ENCODE measurements at regions not wholly inside any gene's neighbourhood (a gene's known extent, or its start where the extent isn't known, plus 50 kb on each side); places are given as distances from the start of the nearest gene placed in this dataset.

- ATAC-seq (ENCODE audit: low read depth), result peak; percentile 41
- no peaks in the 10 kb centered on the region for H3K9me3 Mint-ChIP-seq (ENCODE audit: insufficient read depth)
- H3K36me3 ChIP-seq (replicated peaks in 1 of 2; ENCODE audit: control extremely low read depth in 1 of 2, control insufficient read depth in 1 of 2, extremely low read depth in 1 of 2, insufficient read depth in 2 of 2, low read length in 1 of 2), result no peaks in the 10 kb centered on the region
- peak overlapping the region; percentile 89 for H3K4me3 Mint-ChIP-seq
- intact Hi-C loops (cut with micrococcal nuclease), result no loop called here
- TF ChIP-seq EZH2 (IDR thresholded peaks at IDR 0.05; ENCODE audit: borderline replicate concordance, insufficient read depth, low read depth, low read length, poor library complexity, severe bottlenecking) (no peak), CTCF (IDR thresholded peaks at IDR 0.05) (no peak)
- no peaks in the 10 kb centered on the region for H3K79me2 ChIP-seq (ENCODE audit: control insufficient read depth, insufficient read depth, low read length)
- CTCF ChIA-PET, result interaction anchor here (0.6 to 1.2 kb wide), 3 partner anchors 10 to 306 kb away, joined by 3 to 4 read pairs (median 4); no protein-coding TSS in a partner anchor
- H3K27ac ChIP-seq (ENCODE audit: low read length in 2 of 2), result peak overlapping the region; percentile 74 to 81
- no peaks in the 10 kb centered on the region for H3K27me3 Mint-ChIP-seq
- peak; percentile 56 for DNase-seq
- peak overlapping the region; percentile 71 for H3K4me2 ChIP-seq (replicated peaks; ENCODE audit: low read depth, low read length, poor library complexity, severe bottlenecking)
- H3K27ac Mint-ChIP-seq, result peak overlapping the region; percentile 93
- H2AFZ ChIP-seq (ENCODE audit: insufficient read depth, low read depth, low read length, poor library complexity, severe bottlenecking), result peak overlapping the region; percentile 80
- POLR2A ChIA-PET, result interaction anchor here (1.2 to 2.1 kb wide), 2 partner anchors 12 to 312 kb away, joined by 3 to 7 read pairs; partner anchors contain the start of gene KLF6
- H4K20me1 ChIP-seq (ENCODE audit: control insufficient read depth, insufficient read depth, low read length, poor library complexity, severe bottlenecking), result no peaks in the 10 kb centered on the region
- H3K9me3 ChIP-seq (ENCODE audit: control extremely low read depth in 1 of 3, control insufficient read depth in 2 of 3, insufficient read depth in 1 of 3, low read length in 2 of 3), result no peaks in the 10 kb centered on the region
- peak overlapping the region; percentile 72 for H3K9ac ChIP-seq (ENCODE audit: low read length)
- 14% methylated on average over 5 of the region's 16 CpGs for WGBS (ENCODE audit: insufficient coverage)
- no peaks in the 10 kb centered on the region for H3K27me3 ChIP-seq (replicated peaks in 1 of 4; ENCODE audit: control extremely low read depth in 1 of 4, control insufficient read depth in 3 of 4, insufficient read depth in 4 of 4, low read length in 3 of 4)
- peaks cover 15 to 16% of the 10 kb centered on the region in 2 donors for H3K4me1 ChIP-seq (ENCODE audit: control insufficient read depth in 2 of 2, insufficient read depth in 2 of 2, low read length in 2 of 2)
- peak overlapping the region; percentile 26 to 62 (median 48) for H3K4me3 ChIP-seq (ENCODE audit: control extremely low read depth in 1 of 5, extremely low read depth in 1 of 5, insufficient read depth in 1 of 5, low read depth in 2 of 5, low read length in 4 of 5)
- peaks cover 17% of the 10 kb centered on the region for H3K4me1 Mint-ChIP-seq
These were observed 299.9 kb upstream of the PITRM1 start for GRCh38 chr10:3472287-3473051.

GRCh38 chr10:3471927-3472286, 299.3 kb upstream of the PITRM1 start:
- Histone ChIP-seq H3K9ac (ENCODE audit: low read length) (peak overlapping the region; percentile 72), H3K79me2 (ENCODE audit: control insufficient read depth, insufficient read depth, low read length) (no peaks in the 10 kb centered on the region), H3K4me1 (ENCODE audit: control insufficient read depth in 2 of 2, insufficient read depth in 2 of 2, low read length in 2 of 2) (peaks cover 15 to 16% of the 10 kb centered on the region in 2 donors), H3K36me3 (replicated peaks in 1 of 2; ENCODE audit: control extremely low read depth in 1 of 2, control insufficient read depth in 1 of 2, extremely low read depth in 1 of 2, insufficient read depth in 2 of 2, low read length in 1 of 2) (no peaks in the 10 kb centered on the region), H3K9me3 (ENCODE audit: control extremely low read depth in 1 of 3, control insufficient read depth in 2 of 3, insufficient read depth in 1 of 3, low read length in 2 of 3) (no peaks in the 10 kb centered on the region), H4K20me1 (ENCODE audit: control insufficient read depth, insufficient read depth, low read length, poor library complexity, severe bottlenecking) (no peaks in the 10 kb centered on the region), H3K4me3 (ENCODE audit: control extremely low read depth in 1 of 5, extremely low read depth in 1 of 5, insufficient read depth in 1 of 5, low read depth in 2 of 5, low read length in 4 of 5) (peak overlapping the region in 2 of 5 experiments; percentile 57 to 62), H2AFZ (ENCODE audit: insufficient read depth, low read depth, low read length, poor library complexity, severe bottlenecking) (peak overlapping the region; percentile 80), H3K27me3 (replicated peaks in 1 of 4; ENCODE audit: control extremely low read depth in 1 of 4, control insufficient read depth in 3 of 4, insufficient read depth in 4 of 4, low read length in 3 of 4) (no peaks in the 10 kb centered on the region), H3K27ac (ENCODE audit: low read length in 2 of 2) (peak overlapping the region; percentile 74 to 81), H3K4me2 (replicated peaks; ENCODE audit: low read depth, low read length, poor library complexity, severe bottlenecking) (peak overlapping the region; percentile 71)
- H3K27ac Mint-ChIP-seq, result peak overlapping the region; percentile 93
- POLR2A ChIA-PET, result interaction anchor here (1.2 to 2.1 kb wide), 2 partner anchors 13 to 313 kb away, joined by 3 to 7 read pairs; partner anchors contain the start of gene KLF6
- CTCF ChIA-PET, result interaction anchor here (0.6 to 1.2 kb wide), 3 partner anchors 10 to 307 kb away, joined by 3 to 4 read pairs (median 4); no protein-coding TSS in a partner anchor
- H3K9me3 Mint-ChIP-seq (ENCODE audit: insufficient read depth), result no peaks in the 10 kb centered on the region
- DNase-seq (no peak), ATAC-seq (ENCODE audit: low read depth) (no peak)
- intact Hi-C loops (cut with micrococcal nuclease), result no loop called here
- TF ChIP-seq CTCF (IDR thresholded peaks at IDR 0.05) (no peak), EZH2 (IDR thresholded peaks at IDR 0.05; ENCODE audit: borderline replicate concordance, insufficient read depth, low read depth, low read length, poor library complexity, severe bottlenecking) (no peak)
- H3K4me3 Mint-ChIP-seq, result peak overlapping the region; percentile 89
- peaks cover 17% of the 10 kb centered on the region for H3K4me1 Mint-ChIP-seq
- WGBS (ENCODE audit: insufficient coverage), result 100% methylated on average over 3 of the region's 8 CpGs
- no peaks in the 10 kb centered on the region for H3K27me3 Mint-ChIP-seq

Measured in B cell (primary cell).